ENCODE measurements at regions not wholly inside any gene's neighbourhood (a gene's known extent, or its start where the extent isn't known, plus 50 kb on each side); places are given as distances from the start of the nearest gene placed in this dataset.

GRCh38 chr21:19950347-19950746 lies 1047.9 kb upstream of the NCAM2 start:
- 96% methylated on average over 2 of the region's 2 CpGs for whole genome bisulfite sequencing, 2 donors
- Histone ChIP-seq H3K4me1 (ENCODE audit: control insufficient read depth in 5 of 5, insufficient read depth in 5 of 5, low read length in 5 of 5) (no peaks in the 10 kb centered on the region), H3K27ac (ENCODE audit: low read depth in 1 of 2, low read length in 1 of 2) (no peak overlapping the region), H3K36me3 (ENCODE audit: control insufficient read depth in 4 of 4, insufficient read depth in 4 of 4, low read length in 4 of 4) (no peaks in the 10 kb centered on the region), H3K9ac (ENCODE audit: insufficient read depth in 1 of 2, low read length in 2 of 2) (no peak overlapping the region), H3K27me3 (ENCODE audit: control insufficient read depth in 3 of 3, insufficient read depth in 3 of 3, low read length in 2 of 3) (no peaks in the 10 kb centered on the region), H3K9me3 (ENCODE audit: control insufficient read depth in 4 of 4, insufficient read depth in 3 of 4, low read length in 3 of 4) (no peaks in the 10 kb centered on the region), H3K4me3 (no peak overlapping the region)
- TF ChIP-seq CTCF (IDR thresholded peaks at IDR 0.05; ENCODE audit: control extremely low read depth, extremely low read depth): no peak
- DNase-seq: no peak
- ATAC-seq (ENCODE audit: insufficient read depth, low FRiP score): no peak

GRCh38 chr21:19969156-19969555 lies 1029.1 kb upstream of the NCAM2 start:
- H3K9me3 ChIP-seq (ENCODE audit: control insufficient read depth in 4 of 4, insufficient read depth in 3 of 4, low read length in 3 of 4): peaks cover 0 to 3% (median 1%) of the 10 kb centered on the region in 4 donors
- H3K36me3 ChIP-seq (ENCODE audit: control insufficient read depth in 4 of 4, insufficient read depth in 4 of 4, low read length in 4 of 4): no peaks in the 10 kb centered on the region
- TF ChIP-seq CTCF (IDR thresholded peaks at IDR 0.05; ENCODE audit: control extremely low read depth, extremely low read depth): no peak
- no peaks in the 10 kb centered on the region for H3K27me3 ChIP-seq (ENCODE audit: control insufficient read depth in 3 of 3, insufficient read depth in 3 of 3, low read length in 2 of 3)
- DNase-seq (no peak), ATAC-seq (ENCODE audit: insufficient read depth, low FRiP score) (no peak)
- H3K9ac ChIP-seq (ENCODE audit: insufficient read depth in 1 of 2, low read length in 2 of 2): no peak overlapping the region
- no peaks in the 10 kb centered on the region for H3K4me1 ChIP-seq (ENCODE audit: control insufficient read depth in 5 of 5, insufficient read depth in 5 of 5, low read length in 5 of 5)
- no peak overlapping the region for H3K27ac ChIP-seq (ENCODE audit: low read depth in 1 of 2, low read length in 1 of 2)
- H3K4me3 ChIP-seq: no peak overlapping the region

GRCh38 chr21:19981938-19982337 lies 1016.3 kb upstream of the NCAM2 start:
- ATAC-seq (ENCODE audit: insufficient read depth, low FRiP score): no peak

More at GRCh38 chr21:19981938-19982337, 1016.3 kb upstream of the NCAM2 start:
- TF ChIP-seq CTCF (IDR thresholded peaks at IDR 0.05; ENCODE audit: control extremely low read depth, extremely low read depth): no peak
- Histone ChIP-seq H3K36me3 (ENCODE audit: control insufficient read depth in 4 of 4, insufficient read depth in 4 of 4, low read length in 4 of 4) (no peaks in the 10 kb centered on the region), H3K4me1 (ENCODE audit: control insufficient read depth in 5 of 5, insufficient read depth in 5 of 5, low read length in 5 of 5) (no peaks in the 10 kb centered on the region), H3K27me3 (ENCODE audit: control insufficient read depth in 3 of 3, insufficient read depth in 3 of 3, low read length in 2 of 3) (no peaks in the 10 kb centered on the region), H3K9me3 (ENCODE audit: control insufficient read depth in 4 of 4, insufficient read depth in 3 of 4, low read length in 3 of 4) (no peaks in the 10 kb centered on the region), H3K4me3 (no peak overlapping the region), H3K9ac (ENCODE audit: insufficient read depth in 1 of 2, low read length in 2 of 2) (no peak overlapping the region), H3K27ac (ENCODE audit: low read depth in 1 of 2, low read length in 1 of 2) (no peak overlapping the region)
- 83 to 87% methylated on average over 4 of the region's 4 CpGs for WGBS, 2 donors
- no peak for DNase-seq

Measured in lung (tissue), 11 donors.